Glomerular visceral epithelial cell (primary cell): ENCODE measurements at regions not wholly inside any gene's neighbourhood (a gene's known extent, or its start where the extent isn't known, plus 50 kb on each side); places are given as distances from the start of the nearest gene placed in this dataset.

Experiments used
- DNase-seq: peaks from one replicate; pipeline ENCODE4 v3.0.0-alpha.2; 2016; ENCODE audit errors: extremely low spot score

GRCh38 chr11:104655066-104655465 lies 243.2 kb downstream of the CASP12 start:
- DNase-seq = no peak

GRCh38 chr11:104654181-104654813 lies 244.0 kb downstream of the CASP12 start:
- no peak for DNase-seq

- DNase-seq = peak; percentile 26
Observed at GRCh38 chr11:104653407-104653806, 244.9 kb downstream of the CASP12 start.

- no peak for DNase-seq
Observed at GRCh38 chr11:104652996-104653395, 245.3 kb downstream of the CASP12 start.

- DNase-seq = no peak
Observed at GRCh38 chr11:104650234-104650633, 248.0 kb downstream of the CASP12 start.

- DNase-seq = no peak
Observed at GRCh38 chr11:104649002-104649401, 249.3 kb downstream of the CASP12 start.

- no peak for DNase-seq
Observed at GRCh38 chr11:104645261-104646222, 252.7 kb downstream of the CASP12 start.

GRCh38 chr11:104637662-104638170 lies 260.5 kb downstream of the CASP12 start:
- DNase-seq = no peak

- DNase-seq = no peak
Observed at GRCh38 chr11:104633226-104633625, 265.0 kb downstream of the CASP12 start.

- no peak for DNase-seq
Observed at GRCh38 chr11:104630352-104630751, 267.9 kb downstream of the CASP12 start.

GRCh38 chr11:104625246-104625645 lies 273.0 kb downstream of the CASP12 start:
- no peak for DNase-seq

GRCh38 chr11:104624021-104624420 lies 274.2 kb downstream of the CASP12 start:
- no peak for DNase-seq

- DNase-seq = no peak
Observed at GRCh38 chr11:104623518-104623917, 274.7 kb downstream of the CASP12 start.

GRCh38 chr11:104620991-104621390 lies 277.3 kb downstream of the CASP12 start:
- DNase-seq = no peak

- DNase-seq = no peak
Observed at GRCh38 chr11:104619751-104620150, 278.5 kb downstream of the CASP12 start.

GRCh38 chr11:104618954-104619353 lies 279.3 kb downstream of the CASP12 start:
- DNase-seq = no peak

- no peak for DNase-seq
Observed at GRCh38 chr11:104614961-104615360, 283.3 kb downstream of the CASP12 start.

- no peak for DNase-seq
Observed at GRCh38 chr11:104614117-104614680, 284.1 kb downstream of the CASP12 start.

- DNase-seq = no peak
Observed at GRCh38 chr11:104610635-104611034, 287.6 kb downstream of the CASP12 start.

- peak; percentile 31 for DNase-seq
Observed at GRCh38 chr11:104609311-104610085, 288.8 kb downstream of the CASP12 start.

GRCh38 chr11:104602643-104603042 lies 295.6 kb downstream of the CASP12 start:
- DNase-seq = no peak
